AG09309 (cell line): ENCODE measurements at regions not wholly inside any gene's neighbourhood (a gene's known extent, or its start where the extent isn't known, plus 50 kb on each side); places are given as distances from the start of the nearest gene placed in this dataset.

Source experiments
- DNase-seq: peaks from one replicate; pipeline ENCODE4 v3.0.0-alpha.2; 2010; ENCODE audit warnings: low read depth
- H3K4me3 ChIP-seq: 2 replicates; pipeline ENCODE4 v1.5.1; 2011; ENCODE audit warnings: mild to moderate bottlenecking, low read depth, low read length, moderate library complexity; ENCODE audit not compliant: control insufficient read depth
- TF ChIP-seq, protein P1 (sequence below): IDR thresholded peaks from 2 replicates; pipeline ENCODE4 v1.5.1; 2011; ENCODE audit warnings: mild to moderate bottlenecking, low read depth, low read length, inconsistent platforms; ENCODE audit not compliant: insufficient read depth, control insufficient read depth; ENCODE audit errors: missing control alignments

- H3K4me3 ChIP-seq, result no peak overlapping the region
- TF ChIP-seq, protein P1, sequence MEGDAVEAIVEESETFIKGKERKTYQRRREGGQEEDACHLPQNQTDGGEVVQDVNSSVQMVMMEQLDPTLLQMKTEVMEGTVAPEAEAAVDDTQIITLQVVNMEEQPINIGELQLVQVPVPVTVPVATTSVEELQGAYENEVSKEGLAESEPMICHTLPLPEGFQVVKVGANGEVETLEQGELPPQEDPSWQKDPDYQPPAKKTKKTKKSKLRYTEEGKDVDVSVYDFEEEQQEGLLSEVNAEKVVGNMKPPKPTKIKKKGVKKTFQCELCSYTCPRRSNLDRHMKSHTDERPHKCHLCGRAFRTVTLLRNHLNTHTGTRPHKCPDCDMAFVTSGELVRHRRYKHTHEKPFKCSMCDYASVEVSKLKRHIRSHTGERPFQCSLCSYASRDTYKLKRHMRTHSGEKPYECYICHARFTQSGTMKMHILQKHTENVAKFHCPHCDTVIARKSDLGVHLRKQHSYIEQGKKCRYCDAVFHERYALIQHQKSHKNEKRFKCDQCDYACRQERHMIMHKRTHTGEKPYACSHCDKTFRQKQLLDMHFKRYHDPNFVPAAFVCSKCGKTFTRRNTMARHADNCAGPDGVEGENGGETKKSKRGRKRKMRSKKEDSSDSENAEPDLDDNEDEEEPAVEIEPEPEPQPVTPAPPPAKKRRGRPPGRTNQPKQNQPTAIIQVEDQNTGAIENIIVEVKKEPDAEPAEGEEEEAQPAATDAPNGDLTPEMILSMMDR, result no peak
- DNase-seq, result no peak
These were observed 646.1 kb upstream of the PCDH20 start for GRCh38 chr13:62061751-62062150.

GRCh38 chr13:62060570-62060969, 644.9 kb upstream of the PCDH20 start:
- no peak overlapping the region for H3K4me3 ChIP-seq
- DNase-seq, result no peak
- TF ChIP-seq, protein P1, result no peak

DNA sequence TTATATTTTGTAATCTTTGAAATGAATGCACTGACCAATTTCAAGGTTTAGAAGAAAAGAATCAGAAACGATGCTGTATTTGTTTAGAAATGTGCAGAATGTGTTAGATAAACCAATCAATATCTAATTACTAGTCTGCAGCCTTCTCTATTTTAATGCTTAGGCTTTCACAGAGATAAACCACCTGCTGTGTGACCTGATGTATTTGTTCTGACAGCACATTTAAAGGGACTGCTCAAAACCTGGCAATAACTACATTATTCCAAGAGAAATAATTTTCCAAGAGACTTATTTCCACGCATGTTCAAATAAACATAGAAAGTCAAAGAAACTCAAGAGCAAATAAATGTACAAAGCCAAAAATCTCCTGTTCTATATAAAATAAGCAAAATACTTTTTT, 641.6 kb upstream of the PCDH20 start:
- H3K4me3 ChIP-seq, result no peak overlapping the region
- no peak for DNase-seq
- TF ChIP-seq, protein P1, result no peak

DNA sequence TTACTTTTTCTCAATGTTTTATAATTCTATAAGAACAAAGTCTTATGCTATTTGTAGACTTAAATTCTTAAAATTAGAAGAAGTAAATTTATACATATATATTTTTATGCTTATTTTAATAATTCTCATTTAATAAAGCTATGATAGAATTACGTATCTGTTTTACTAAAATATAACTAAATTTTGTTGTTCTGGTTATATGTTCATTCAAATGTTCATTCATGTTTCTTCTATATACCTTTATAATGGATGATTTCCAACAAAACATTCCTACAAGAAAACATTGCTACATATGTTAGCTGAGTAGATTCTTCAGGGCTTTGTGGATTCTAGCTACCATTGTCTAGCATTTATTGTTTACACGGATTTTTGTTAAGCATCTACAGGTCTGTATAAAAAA, 634.3 kb upstream of the PCDH20 start:
- TF ChIP-seq, protein P1, result no peak

DNA sequence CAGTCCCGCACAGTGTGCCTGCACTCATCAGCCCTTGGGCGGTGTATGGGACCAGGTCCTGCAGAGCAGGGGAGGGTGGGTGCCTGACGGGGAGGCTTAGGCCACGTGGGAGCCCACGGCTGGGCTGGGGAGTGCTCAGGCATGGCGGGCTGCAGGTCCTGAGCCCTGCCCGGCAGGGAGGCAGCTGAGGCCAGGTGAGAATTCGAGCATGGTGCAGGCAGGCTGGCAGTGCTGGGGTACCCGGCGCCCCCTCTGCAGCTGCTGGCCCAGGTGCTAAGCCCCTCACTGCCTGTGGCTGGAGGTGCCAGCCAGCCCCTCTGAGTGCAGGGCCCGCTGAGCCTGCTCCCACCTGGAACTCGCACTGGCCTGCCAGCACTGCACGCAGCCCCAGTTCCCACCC, 630.9 kb upstream of the PCDH20 start:
- H3K4me3 ChIP-seq, result no peak overlapping the region
- TF ChIP-seq, protein P1, result no peak
- DNase-seq, result no peak

More for the DNA sequence above, 634.3 kb upstream of the PCDH20 start:
- no peak overlapping the region for H3K4me3 ChIP-seq
- DNase-seq, result no peak

- DNase-seq, result no peak
- TF ChIP-seq, protein P1, result no peak
- no peak overlapping the region for H3K4me3 ChIP-seq
These were observed 628.0 kb upstream of the PCDH20 start for GRCh38 chr13:62043600-62043999.

- no peak overlapping the region for H3K4me3 ChIP-seq
- DNase-seq, result no peak
- TF ChIP-seq, protein P1, result no peak
These were observed 625.2 kb upstream of the PCDH20 start for GRCh38 chr13:62040806-62041205.
